Hematopoietic multipotent progenitor cell treated with erythropoietin and hydrocortisone succinate and interleukin-3 and kit ligand, for 4 days (in vitro differentiated cells): ENCODE measurements at regions not wholly inside any gene's neighbourhood (a gene's known extent, or its start where the extent isn't known, plus 50 kb on each side); places are given as distances from the start of the nearest gene placed in this dataset.
"Not testable (repeated sequence)": the region's sequence is repeated elsewhere in the genome, so short reads cannot be mapped to it uniquely, and the experiment has no call there.

Source experiments
- DNase-seq: peaks from one replicate; pipeline ENCODE4 v3.0.0-alpha.2; 2015

DNA sequence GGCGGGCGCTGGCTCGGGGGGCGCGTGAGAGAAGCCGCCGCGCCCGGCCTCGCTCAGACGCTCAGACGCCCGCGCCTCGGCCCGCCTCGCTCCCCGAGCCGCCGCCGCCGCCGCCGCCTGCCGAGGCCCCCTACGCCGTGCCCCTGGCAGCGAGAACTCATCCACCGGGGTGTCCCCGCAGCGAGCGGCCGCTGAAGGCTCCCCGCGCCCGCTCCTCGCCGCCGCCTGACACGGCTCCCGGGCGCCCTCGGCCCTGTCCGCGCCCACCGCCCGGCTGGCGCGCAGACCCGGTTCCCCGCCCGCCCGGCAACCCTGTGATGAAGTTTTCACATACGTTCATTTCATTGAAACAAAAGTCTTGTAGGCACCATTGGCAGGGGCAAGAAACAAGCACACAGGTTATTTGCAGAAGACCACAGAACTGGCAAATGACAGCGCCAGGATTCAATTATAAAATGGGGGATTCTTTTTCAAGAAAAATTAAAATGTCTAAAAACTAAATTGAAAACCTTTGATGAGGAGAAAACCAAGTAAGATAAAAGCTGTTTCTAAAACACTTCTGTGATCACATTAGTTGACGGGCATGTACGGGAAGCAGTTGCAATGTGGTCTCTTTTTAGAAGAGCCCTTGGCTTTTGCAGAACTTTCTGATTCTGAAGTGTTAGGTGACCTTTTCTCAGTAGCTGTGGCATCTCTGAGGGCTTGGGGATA is 50.5 kb upstream of the TUBA3D start:
- DNase-seq, result peak; percentile 18

DNA sequence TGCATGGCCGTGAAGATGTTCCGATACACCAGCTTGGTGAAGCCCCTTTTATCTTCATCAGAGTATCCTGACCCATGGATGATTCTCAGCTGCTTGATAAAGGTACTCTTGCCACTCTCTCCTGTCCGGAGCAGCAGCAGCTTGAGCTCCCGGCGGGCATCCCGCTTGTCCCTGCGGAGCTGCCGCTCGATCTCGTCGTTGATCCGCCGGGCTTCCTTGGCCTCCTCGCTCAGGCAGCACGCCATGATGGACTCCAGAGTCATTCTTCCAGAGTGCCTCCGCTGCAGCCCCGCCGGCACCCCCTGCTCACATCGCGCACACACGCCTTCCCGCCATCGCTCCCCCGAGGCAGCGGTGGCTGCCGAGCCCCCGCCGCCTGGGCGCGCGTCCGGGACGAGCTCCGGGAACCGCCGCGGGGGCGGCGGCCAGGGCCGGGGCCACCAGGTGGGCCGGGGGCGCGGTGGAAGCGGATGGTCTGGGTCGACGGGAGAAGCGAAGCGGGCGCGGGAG is 51.3 kb upstream of the TUBA3D start:
- DNase-seq, result not testable (repeated sequence)

DNA sequence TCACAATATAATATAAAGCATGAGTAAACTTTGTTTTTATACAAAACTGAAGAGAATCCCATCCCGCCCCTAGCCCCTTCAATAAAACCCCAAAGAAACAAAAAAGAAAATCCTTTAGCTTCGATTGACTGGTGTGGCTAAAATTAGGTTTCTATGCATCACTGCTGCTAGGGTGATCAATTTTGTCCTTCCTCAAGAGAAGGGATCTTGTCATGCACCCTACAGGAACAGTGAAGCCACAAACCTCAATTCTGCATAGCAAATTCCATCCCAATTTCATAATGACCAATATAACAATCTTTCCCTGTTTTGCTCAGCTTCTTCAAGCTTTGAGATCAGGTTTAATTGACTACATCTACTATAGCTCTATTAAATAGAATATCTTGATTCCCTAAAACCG is 55.2 kb upstream of the TUBA3D start:
- not testable (repeated sequence) for DNase-seq

DNA sequence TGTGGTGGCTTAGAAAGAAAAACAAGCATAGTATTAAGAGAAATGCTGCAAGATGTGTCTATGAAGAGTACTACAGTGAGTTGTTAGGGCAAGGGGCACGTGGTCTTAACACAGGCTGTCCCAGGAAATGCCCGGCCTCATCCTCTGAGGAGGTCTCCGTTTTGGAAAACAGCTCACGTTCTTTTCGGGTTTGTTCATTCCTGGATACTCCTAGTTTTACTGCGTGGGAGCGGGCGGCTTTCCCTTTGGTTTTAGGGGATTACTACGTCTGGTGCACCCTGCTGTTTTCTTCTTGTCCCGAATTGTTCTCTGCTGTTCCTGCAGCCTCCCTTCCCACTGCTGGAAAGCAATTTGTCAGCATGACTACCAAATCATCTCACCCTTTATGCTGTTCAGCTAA is 55.5 kb upstream of the RAB6D start:
- DNase-seq, result no peak

DNA sequence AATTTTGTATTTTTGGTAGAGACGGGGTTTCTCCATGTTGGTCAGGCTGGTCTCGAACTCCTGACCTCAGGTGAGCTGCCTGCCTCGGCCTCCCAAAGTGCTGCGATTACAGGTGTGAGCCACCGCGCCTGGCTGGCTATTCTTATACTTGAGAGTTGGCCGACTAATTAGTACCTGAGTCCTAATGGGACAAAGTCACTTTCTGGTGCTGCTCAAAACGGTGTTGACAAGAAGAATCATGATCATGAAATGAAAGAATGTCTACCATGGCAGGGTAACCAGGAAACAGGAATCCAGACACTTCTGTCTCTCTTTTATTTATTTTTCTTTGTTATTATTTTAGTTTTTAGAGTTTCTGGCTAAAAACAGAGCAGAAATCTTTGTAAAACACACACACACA is 54.7 kb upstream of the RAB6D start:
- DNase-seq, result no peak

DNA sequence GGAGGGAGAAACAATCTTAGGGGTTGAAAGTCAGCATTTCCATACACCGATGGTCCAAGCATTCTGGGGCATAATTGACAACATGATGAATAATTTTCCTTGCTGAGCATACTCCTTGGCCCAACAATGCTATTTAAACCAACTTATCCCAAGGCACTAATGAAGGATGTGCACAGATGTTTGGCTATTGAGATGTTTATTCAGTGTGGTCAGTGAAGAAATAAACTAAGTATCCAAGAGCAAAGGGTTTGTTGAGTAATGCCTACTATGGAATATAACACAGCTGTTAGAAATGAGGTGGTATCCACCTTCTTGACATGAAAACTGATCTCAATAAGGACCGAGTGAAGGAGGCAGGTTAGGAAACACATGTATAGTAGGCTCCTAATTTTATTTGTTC is 53.9 kb upstream of the RAB6D start:
- DNase-seq, result no peak

DNA sequence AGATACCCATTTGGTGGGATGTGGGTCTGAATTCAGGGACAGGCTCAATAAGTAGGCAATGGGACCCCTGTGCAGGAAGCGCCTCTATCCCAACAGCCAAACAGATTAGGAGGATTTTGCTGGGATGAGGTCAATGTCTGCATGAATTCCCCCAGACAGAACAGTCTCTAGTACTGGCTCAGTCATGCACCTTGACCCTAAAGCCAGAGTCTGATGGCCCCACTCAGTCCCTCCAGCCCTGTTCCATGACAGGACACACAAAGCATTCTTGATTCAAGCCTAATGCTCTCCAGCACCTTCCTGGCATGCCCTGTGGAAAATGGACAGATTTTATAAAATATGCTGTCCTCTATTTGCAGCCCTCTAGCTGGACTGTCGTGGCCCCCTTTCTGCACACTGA is 49.8 kb upstream of the RAB6D start:
- no peak for DNase-seq
